HG03354 (cell line): ENCODE measurements at regions not wholly inside any gene's neighbourhood (a gene's known extent, or its start where the extent isn't known, plus 50 kb on each side); places are given as distances from the start of the nearest gene placed in this dataset.
A peak's percentile ranks its signal among the peaks of the same experiment; 100 is the strongest.

Experiments used
- ATAC-seq: cut with Tn5 transposase; IDR thresholded peaks from one replicate; pipeline ENCODE4 v1.9.1; 2021; ENCODE audit warnings: mild to moderate bottlenecking; ENCODE audit not compliant: unreplicated experiment, poor library complexity, severe bottlenecking

DNA sequence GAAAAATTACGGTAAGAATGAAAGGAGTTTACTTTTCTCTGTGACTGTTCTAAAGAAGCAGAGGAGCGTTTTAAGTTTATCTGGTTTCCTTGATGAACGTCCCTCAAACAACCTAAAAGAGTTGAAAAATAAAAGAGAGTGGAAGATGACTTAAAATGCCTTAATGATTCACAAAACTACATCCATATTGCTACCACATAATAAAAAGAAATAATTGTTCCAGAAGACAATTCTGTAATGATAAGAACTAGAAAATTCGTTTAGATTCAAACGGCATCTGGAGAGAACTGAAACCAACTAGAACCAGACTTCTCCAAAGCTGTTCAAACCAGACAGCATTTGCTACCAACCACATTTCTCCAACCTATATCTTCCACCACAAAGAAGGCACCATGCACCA, 68.1 kb downstream of the TEKT4 start:
- ATAC-seq = no peak

DNA sequence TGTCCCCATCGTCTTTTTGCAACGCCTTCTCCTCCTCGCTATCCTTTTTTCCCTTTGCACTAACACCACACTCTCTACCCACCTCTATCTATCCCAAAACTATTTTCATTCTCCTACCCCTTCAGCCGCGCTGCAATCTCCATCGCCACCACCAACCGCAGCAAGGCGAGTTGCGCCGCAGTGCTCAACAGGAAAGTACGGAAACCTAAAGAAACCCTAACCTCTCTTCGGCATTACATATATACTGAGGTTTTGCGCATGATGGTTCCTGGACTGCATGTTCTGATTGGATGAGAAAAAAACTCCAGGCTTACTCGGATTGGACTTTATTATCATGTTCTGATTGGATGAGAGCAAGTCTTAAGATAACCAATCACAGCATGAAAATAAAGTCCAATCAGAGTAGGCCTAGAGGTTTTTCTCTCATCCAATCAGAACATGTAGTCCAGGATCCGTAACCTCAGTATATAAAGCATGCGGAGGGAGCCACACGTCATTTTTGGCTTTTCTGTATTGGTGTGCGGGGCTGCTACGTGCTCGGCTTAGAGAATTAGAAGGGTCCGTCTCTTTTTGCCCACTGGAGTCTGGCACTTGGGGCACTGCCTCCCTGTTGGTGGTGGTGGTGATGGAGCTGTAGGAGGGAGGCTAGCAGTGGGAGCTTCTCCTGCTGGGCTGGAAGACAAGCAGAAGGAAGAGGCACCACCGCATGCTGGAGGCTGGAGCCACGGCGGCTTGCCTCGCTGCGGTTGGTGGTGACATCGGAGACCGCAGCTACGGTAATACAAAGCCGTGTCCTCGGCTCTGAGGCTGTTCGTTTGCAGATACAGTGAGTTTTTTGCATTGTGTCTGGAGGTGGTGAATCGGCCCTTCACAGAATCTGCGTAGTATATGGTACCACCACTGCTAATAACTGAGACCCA, 76.1 kb downstream of the TEKT4 start:
- no peak for ATAC-seq

DNA sequence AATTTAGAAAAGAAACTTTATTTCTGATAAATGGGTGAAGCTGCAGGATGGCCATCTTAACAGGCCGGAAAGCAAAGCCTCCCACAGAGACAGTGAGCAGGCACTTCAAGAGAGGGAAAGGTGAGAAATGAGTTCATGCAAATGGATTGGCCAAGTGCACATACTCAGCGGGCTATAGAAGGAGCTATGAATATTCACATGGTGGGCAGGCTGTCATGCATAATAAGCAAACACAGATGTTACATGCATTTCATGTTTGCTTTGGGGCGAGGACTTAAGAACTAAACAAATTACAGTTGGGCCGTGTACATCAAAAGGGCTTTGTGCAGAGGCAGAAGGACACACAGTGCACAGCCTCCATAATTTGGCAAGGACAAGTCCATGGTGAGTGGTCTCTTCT, 69.8 kb upstream of the MAL start:
- ATAC-seq = no peak

DNA sequence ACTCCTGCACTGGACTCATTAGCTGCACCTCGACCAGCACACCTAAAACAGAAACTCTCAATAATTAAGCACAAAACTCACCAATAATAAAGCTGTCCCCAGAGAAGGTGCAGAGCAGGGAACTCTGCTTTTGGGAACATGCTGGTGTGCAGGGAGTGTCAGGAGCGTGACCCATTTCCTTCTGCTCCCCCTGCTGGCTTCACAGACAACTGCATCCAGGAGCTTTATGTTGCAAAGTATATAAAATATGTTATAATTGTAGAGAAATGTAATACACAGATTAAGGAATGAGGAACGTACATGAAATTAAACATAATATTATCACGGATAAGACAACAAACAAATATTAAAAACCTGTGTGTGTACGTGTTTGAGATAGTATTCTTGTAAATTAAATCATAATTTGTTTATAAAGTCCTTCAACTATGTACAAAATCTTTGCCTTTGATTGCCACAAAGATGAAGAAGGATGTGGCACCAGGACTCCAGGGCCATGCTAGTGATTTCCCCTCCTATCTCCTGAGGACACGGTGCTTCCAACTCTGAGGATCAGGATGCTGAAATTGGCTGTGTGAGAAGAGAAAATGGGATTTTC, 68.6 kb upstream of the MAL start:
- ATAC-seq = peak; percentile 86

DNA sequence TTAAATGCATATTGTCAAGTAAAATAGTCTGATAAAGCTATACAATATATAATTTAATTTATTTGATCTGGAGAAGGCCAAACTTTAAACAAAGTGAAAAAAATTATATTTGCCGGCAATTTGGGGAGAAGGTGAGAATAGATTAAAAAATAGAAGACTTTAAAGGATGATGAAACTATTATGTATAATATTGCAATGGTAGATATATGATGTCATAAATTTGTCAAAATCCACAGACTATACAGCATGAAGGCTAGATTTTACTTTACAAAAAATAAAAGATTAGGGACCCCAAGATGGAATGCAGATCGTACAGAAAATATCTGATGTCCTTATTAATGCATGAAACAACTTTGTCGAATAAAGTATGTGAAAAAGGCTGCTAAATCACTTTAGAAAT, 67.3 kb upstream of the MAL start:
- no peak for ATAC-seq

DNA sequence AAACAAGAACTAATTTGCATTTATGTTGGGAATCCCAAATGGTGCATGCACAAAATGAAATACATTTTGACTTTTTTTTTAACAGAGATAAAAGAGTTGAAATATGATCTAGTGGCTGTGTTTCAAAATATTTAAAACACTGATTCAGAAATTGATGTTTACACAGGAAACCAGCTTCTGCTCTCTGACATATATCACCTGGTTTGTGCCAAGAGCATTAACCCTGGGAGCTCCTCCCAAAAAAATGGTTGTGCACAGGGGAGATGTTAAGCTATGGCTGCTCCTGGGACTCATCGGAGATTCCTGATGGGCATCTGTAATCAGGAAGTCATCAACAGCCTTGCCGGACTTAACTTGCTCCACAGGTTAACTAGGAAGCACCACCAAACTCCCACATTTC, 65.2 kb upstream of the MAL start:
- no peak for ATAC-seq

DNA sequence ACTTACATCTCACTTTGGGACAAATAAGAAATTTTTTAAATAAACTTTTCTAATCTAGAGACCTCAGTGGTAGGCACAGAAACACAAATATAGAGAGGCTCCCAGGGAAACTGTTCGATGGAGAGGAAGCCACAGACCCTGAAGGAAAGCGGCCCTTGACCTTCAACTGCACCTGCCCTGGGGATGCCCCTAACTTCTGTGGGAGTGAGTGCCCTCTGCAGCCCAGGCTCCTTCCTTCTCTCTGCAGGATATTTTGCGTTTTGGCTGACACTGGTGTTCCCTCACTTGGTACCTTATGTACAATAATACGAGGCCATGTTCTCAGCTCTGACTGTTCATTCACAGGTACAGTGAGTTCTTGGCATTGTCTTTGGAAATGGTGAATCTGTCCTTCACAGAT, 64.8 kb upstream of the MAL start:
- no peak for ATAC-seq

DNA sequence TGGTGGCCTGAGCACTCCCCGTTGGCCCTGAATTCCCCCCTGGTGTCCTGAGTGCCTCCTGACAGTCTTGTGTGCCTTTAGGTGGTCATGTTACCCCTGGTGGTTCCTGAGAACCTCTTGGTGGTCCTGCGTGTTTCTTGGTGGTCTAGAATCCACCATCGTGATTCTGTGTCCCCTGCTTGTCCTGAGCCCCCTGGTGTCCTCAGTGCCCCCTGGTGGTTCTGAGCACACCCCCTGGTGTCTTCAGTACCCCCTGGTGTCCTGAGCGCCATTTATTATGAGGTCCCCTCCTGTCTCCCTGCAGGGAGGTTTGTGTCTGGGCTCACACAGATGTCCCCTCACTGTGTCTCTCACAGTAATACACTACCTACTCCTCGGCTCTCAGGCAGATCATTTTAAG, 61.3 kb upstream of the MAL start:
- ATAC-seq = no peak

DNA sequence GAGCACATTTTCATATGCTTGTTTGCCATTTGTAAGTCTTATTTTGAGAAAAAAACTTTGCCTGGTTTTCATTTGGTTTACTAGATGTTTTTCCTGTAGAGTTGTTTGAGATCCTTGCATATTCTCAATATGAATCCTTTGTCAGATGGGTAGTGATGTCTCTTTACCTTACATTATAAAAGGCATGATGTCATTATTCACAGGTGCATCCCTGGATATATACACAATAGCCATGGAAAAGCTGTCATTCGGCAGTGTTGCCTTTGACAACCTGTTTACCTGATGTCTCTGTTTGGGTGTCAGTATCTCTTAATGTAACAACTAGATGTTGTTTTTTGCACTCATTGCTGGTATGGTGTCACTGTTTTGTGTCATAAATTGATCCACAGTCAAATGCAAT, 58.8 kb upstream of the MAL start:
- ATAC-seq = no peak

DNA sequence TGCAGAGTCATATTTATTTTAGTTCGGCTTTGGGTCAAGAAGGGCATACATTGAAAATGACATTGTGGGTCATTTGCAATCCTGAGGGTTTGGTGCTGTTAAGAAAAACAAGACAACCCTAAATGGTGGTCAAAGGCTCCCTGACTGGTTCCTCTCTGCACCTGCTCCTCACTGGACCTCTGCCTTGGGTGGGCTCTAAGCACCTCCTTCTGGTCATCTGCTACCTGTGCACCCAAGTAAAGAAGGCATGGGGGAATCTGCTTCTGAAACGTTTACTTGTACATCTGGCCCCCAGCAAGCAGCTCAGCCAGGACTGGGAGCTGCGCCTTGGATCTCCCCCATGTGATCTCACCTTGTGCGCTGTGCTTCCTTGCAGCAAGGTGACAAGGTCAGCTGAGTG, 55.2 kb upstream of the MAL start:
- ATAC-seq = no peak
